Endothelial cell of umbilical vein (primary cell): ENCODE measurements at regions not wholly inside any gene's neighbourhood (a gene's known extent, or its start where the extent isn't known, plus 50 kb on each side); places are given as distances from the start of the nearest gene placed in this dataset.

Source experiments
- BruUV-seq: library from RNA; stranded (reverse); fragments of 400-500 nt; replicated peaks from 2 replicates; lab custom pipeline; 2021; lab: Mats Ljungman, UMichigan
- CTCF ChIA-PET: fragments of 300-600, 350-600 bp; sonication (Branson Sonifier 250); formaldehyde crosslinking; loops from one replicate; lab custom pipeline; 2021; ENCODE audit warnings: antibody characterized with exemption, inconsistent platforms; lab: Charles Lee
- POLR2A ChIA-PET: fragments of 300-600, 350-600 bp; sonication (Branson Sonifier 250); formaldehyde crosslinking; loops from one replicate; lab custom pipeline; 2021; ENCODE audit warnings: antibody characterized with exemption, inconsistent platforms; lab: Charles Lee
- DNase-seq: peaks from one replicate; pipeline ENCODE4 v3.0.0-alpha.2; 2011; ENCODE audit warnings: low read depth, low spot score
- FAIRE-seq: peaks from 2 replicates; lab custom pipeline; 2011; peaks lifted over from hg19 to GRCh38; lab: Jason Lieb, UNC
- H2AFZ ChIP-seq: 2 replicates; pipeline ENCODE4 v1.6.0; 2012; ENCODE audit warnings: low read depth, low read length, control low read depth, inconsistent platforms
- H3K27ac ChIP-seq: 2 replicates; pipeline ENCODE4 v1.5.1; 2011; ENCODE audit warnings: low read depth, mild to moderate bottlenecking, control low read depth, low read length, moderate library complexity; ENCODE audit not compliant: insufficient read depth
- H3K27me3 ChIP-seq, 2 experiments: 2 replicates each; pipeline versions ENCODE4 v1.6.0 to v1.6.1; 2011; ENCODE audit warnings: low read length in 2 of 2, mixed read lengths in 1 of 2; ENCODE audit not compliant: control insufficient read depth in 2 of 2, insufficient read depth in 2 of 2
- H3K36me3 ChIP-seq, 2 experiments: 2 replicates in 1 of 2; 3 replicates in 1 of 2; pipeline ENCODE4 v1.5.1; 2011; ENCODE audit warnings: low read length in 2 of 2, mild to moderate bottlenecking in 1 of 2, moderate library complexity in 1 of 2; ENCODE audit not compliant: control insufficient read depth in 2 of 2, insufficient read depth in 2 of 2; ENCODE audit errors: extremely low read depth in 1 of 2
- H3K4me1 ChIP-seq: 3 replicates; pipeline ENCODE4 v1.5.1; 2011; ENCODE audit warnings: mild to moderate bottlenecking, low read length; ENCODE audit not compliant: control insufficient read depth, insufficient read depth; ENCODE audit errors: extremely low read depth
- H3K4me2 ChIP-seq: 2 replicates; pipeline ENCODE4 v1.6.1; 2011; ENCODE audit warnings: low read length, control low read depth, mixed read lengths; ENCODE audit not compliant: insufficient read depth
- H3K4me3 ChIP-seq, 3 experiments: fragments of 200-600 bp in 1 of 3; sonication (generic), shearing (Covaris generic) in 1 of 3; replicated peaks in 1 of 3; 2 replicates each; pipeline ENCODE4 v1.5.1; 2011 to 2016; ENCODE audit warnings: control low read depth in 3 of 3, low read length in 3 of 3, mild to moderate bottlenecking in 2 of 3, inconsistent platforms in 1 of 3, low read depth in 1 of 3, moderate library complexity in 1 of 3; ENCODE audit not compliant: insufficient read depth in 1 of 3
- H3K79me2 ChIP-seq: 2 replicates; pipeline ENCODE4 v1.6.0; 2012; ENCODE audit warnings: low read length, inconsistent platforms; ENCODE audit not compliant: control insufficient read depth, insufficient read depth
- H3K9ac ChIP-seq: replicated peaks from 2 replicates; pipeline ENCODE3; 2011; ENCODE audit warnings: low read length, control low read depth; ENCODE audit not compliant: insufficient read depth; ENCODE audit errors: extremely low read depth
- H3K9me1 ChIP-seq: replicated peaks from 3 replicates; pipeline ENCODE4 v1.6.0; 2011; ENCODE audit warnings: mild to moderate bottlenecking, low read length; ENCODE audit not compliant: control insufficient read depth, insufficient read depth; ENCODE audit errors: extremely low read depth
- H3K9me3 ChIP-seq: replicated peaks from 2 replicates; pipeline ENCODE4 v1.5.1; 2012; ENCODE audit warnings: low read length, inconsistent platforms; ENCODE audit not compliant: control insufficient read depth, insufficient read depth
- H4K20me1 ChIP-seq: replicated peaks from 2 replicates; pipeline ENCODE3; 2011; ENCODE audit warnings: mild to moderate bottlenecking, low read length; ENCODE audit not compliant: control insufficient read depth, insufficient read depth; ENCODE audit errors: extremely low read depth
- EZH2 ChIP-seq: IDR thresholded peaks from 2 replicates; pipeline ENCODE4 v1.6.1; 2012; ENCODE audit warnings: borderline replicate concordance, low read depth, mild to moderate bottlenecking, moderate library complexity, low read length, inconsistent platforms; ENCODE audit not compliant: severe bottlenecking
- FOS ChIP-seq: IDR thresholded peaks from 2 replicates; pipeline ENCODE4 v1.6.1; 2011; ENCODE audit warnings: mild to moderate bottlenecking, low read length, moderate library complexity, borderline replicate concordance; ENCODE audit not compliant: insufficient read depth
- GATA2 ChIP-seq: IDR thresholded peaks from 2 replicates; pipeline ENCODE4 v1.7.0; 2011; ENCODE audit warnings: low read depth, mild to moderate bottlenecking, moderate library complexity, mixed read lengths, low read length; ENCODE audit not compliant: insufficient read length, insufficient read depth
- JUN ChIP-seq: IDR thresholded peaks from 2 replicates; pipeline ENCODE4 v1.6.1; 2011; ENCODE audit warnings: borderline replicate concordance, low read depth; ENCODE audit not compliant: insufficient read length, insufficient read depth
- MYC ChIP-seq: IDR thresholded peaks from one replicate; pipeline ENCODE4 v1.6.1; 2011; ENCODE audit warnings: mild to moderate bottlenecking, low read depth, low read length
- POLR2A ChIP-seq: IDR thresholded peaks from 2 replicates; pipeline ENCODE4 v1.6.1; 2012; ENCODE audit warnings: low read depth, mild to moderate bottlenecking, control low read depth, low read length
- POLR2AphosphoS5 ChIP-seq: IDR thresholded peaks from 2 replicates; pipeline ENCODE4 v1.6.1; 2012; ENCODE audit warnings: low read depth, mild to moderate bottlenecking, control low read depth, low read length, moderate library complexity; ENCODE audit not compliant: insufficient read depth
- dilution Hi-C: fragments of 300-500 bp; cut with MboI; formaldehyde crosslinking; loops from one replicate; pipeline ENCODE4 v1.15.0; 2019; ENCODE audit warnings: low sequenced_read_pairs; ENCODE audit not compliant: extremely low pct_ligation_motif_present
- intact Hi-C: fragments of 100-400 bp; cut with micrococcal nuclease; formaldehyde crosslinking; loops from one replicate; pipeline ENCODE4 v1.10.0; 2022
- TF ChIP-seq, protein P1 (sequence below): IDR thresholded peaks from 2 replicates; pipeline ENCODE4 v1.6.1; 2011; ENCODE audit not compliant: insufficient read depth, insufficient read length
- TF ChIP-seq, protein P2 (sequence below), 2 donors: IDR thresholded peaks; 1 replicate in 1 of 2; 2 replicates in 1 of 2; pipeline ENCODE4 v1.5.1; 2011; ENCODE audit warnings: low read length in 2 of 2, mild to moderate bottlenecking in 2 of 2, moderate library complexity in 2 of 2, control low read depth in 1 of 2, inconsistent platforms in 1 of 2, low read depth in 1 of 2; ENCODE audit not compliant: insufficient read depth in 1 of 2; ENCODE audit errors: extremely low read depth in 1 of 2

- POLR2A ChIA-PET: no interaction called here
- no TSS peak for BruUV-seq
- FAIRE-seq: no peak
- CTCF ChIA-PET: interaction anchor here (1.2 to 1.3 kb wide), 2 partner anchors 12 to 471 kb away, joined by 3 read pairs; no protein-coding TSS in a partner anchor
- no peak for DNase-seq
- Histone ChIP-seq H2AFZ (no peak overlapping the region), H3K4me1 (no peaks in the 10 kb centered on the region), H3K4me2 (no peak overlapping the region), H3K79me2 (no peaks in the 10 kb centered on the region), H3K4me3 (no peak overlapping the region), H3K36me3 (no peaks in the 10 kb centered on the region), H3K27ac (no peak overlapping the region), H3K9ac (no peak overlapping the region), H3K9me1 (no peaks in the 10 kb centered on the region), H4K20me1 (no peaks in the 10 kb centered on the region), H3K9me3 (no peaks in the 10 kb centered on the region), H3K27me3 (no peaks in the 10 kb centered on the region)
- intact Hi-C loops: no loop called here
- dilution Hi-C loops: no loop called here
- TF ChIP-seq GATA2: no peak
- no peak for TF ChIP-seq POLR2A
- no peak for TF ChIP-seq MYC
- TF ChIP-seq JUN: no peak
- TF ChIP-seq EZH2: no peak
- no peak for TF ChIP-seq FOS
- TF ChIP-seq, protein P1, sequence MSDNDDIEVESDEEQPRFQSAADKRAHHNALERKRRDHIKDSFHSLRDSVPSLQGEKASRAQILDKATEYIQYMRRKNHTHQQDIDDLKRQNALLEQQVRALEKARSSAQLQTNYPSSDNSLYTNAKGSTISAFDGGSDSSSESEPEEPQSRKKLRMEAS: no peak
- no peak for TF ChIP-seq POLR2AphosphoS5
- TF ChIP-seq, protein P2, sequence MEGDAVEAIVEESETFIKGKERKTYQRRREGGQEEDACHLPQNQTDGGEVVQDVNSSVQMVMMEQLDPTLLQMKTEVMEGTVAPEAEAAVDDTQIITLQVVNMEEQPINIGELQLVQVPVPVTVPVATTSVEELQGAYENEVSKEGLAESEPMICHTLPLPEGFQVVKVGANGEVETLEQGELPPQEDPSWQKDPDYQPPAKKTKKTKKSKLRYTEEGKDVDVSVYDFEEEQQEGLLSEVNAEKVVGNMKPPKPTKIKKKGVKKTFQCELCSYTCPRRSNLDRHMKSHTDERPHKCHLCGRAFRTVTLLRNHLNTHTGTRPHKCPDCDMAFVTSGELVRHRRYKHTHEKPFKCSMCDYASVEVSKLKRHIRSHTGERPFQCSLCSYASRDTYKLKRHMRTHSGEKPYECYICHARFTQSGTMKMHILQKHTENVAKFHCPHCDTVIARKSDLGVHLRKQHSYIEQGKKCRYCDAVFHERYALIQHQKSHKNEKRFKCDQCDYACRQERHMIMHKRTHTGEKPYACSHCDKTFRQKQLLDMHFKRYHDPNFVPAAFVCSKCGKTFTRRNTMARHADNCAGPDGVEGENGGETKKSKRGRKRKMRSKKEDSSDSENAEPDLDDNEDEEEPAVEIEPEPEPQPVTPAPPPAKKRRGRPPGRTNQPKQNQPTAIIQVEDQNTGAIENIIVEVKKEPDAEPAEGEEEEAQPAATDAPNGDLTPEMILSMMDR (IDR thresholded peaks at IDR 0.05; ENCODE audit: extremely low read depth in 1 of 2, insufficient read depth in 1 of 2, low read depth in 1 of 2, low read length in 2 of 2): no peak
Observed at GRCh38 chr7:15985587-15986384, 299.3 kb upstream of the MEOX2 start.
